ENCODE measurements at regions not wholly inside any gene's neighbourhood (a gene's known extent, or its start where the extent isn't known, plus 50 kb on each side); places are given as distances from the start of the nearest gene placed in this dataset.
"Not testable (repeated sequence)": the region's sequence is repeated elsewhere in the genome, so short reads cannot be mapped to it uniquely, and the experiment has no call there.

DNA sequence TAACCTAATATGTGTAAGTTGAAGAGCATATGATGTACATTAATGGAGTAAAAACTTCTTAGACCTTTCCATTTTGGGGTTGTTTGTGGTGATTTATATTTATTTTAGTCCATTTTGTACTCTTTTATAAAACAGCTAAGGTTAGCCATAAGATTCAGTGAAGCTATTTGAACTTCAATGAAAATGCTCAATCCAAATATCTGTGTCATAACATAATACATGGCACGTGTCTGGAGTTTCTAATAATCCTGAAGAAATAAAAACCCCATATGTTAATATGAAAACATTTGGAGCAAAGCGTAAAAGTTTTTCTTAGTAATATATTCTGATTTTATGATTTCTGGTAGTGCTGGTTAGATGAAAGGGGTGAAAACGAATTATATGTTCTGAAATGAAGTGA lies 1729.7 kb downstream of the PCDH9 start:
- no peaks in the 10 kb centered on the region for H3K27me3 ChIP-seq (ENCODE audit: insufficient read depth, low read length)
- no peak overlapping the region for H4K12ac ChIP-seq (ENCODE audit: low read depth, low read length)
- H3K79me2 ChIP-seq (ENCODE audit: control insufficient read depth, insufficient read depth, low read length, poor library complexity): peaks cover 1% of the 10 kb centered on the region
- H4K8ac ChIP-seq (ENCODE audit: low read depth, low read length): no peak overlapping the region
- no peak overlapping the region for H3K4me2 ChIP-seq (ENCODE audit: low read length)
- no peak overlapping the region for H3K18ac ChIP-seq (ENCODE audit: low read length)
- peaks cover 2% of the 10 kb centered on the region for H3K9me3 ChIP-seq (ENCODE audit: insufficient read depth, low read depth, low read length)
- H3K27ac ChIP-seq (ENCODE audit: low read depth, low read length): no peak overlapping the region
- H3K4me3 ChIP-seq (ENCODE audit: low read depth, low read length): no peak overlapping the region
- H3K79me1 ChIP-seq (ENCODE audit: low read length): peaks cover 4% of the 10 kb centered on the region
- H3K9ac ChIP-seq (ENCODE audit: low read length): no peak overlapping the region
- H2AFZ ChIP-seq (ENCODE audit: insufficient read depth, low read length, poor library complexity): no peak overlapping the region
- H3K23ac ChIP-seq (ENCODE audit: low read length): no peak overlapping the region
- peaks cover 0 to 2% of the 10 kb centered on the region in 2 experiments for H3K36me3 ChIP-seq (ENCODE audit: control insufficient read depth in 1 of 2, insufficient read depth in 2 of 2, low read length in 2 of 2)
- no CpG with 5 or more reads among the region's 3 CpGs for WGBS (ENCODE audit: extremely low coverage, insufficient coverage, insufficient read length)
- H4K91ac ChIP-seq (ENCODE audit: low read depth, low read length): no peak overlapping the region
- no peak overlapping the region for H3K14ac ChIP-seq (ENCODE audit: low read length)
- H2BK120ac ChIP-seq (ENCODE audit: insufficient read depth, low read length, poor library complexity): no peak overlapping the region
- no peak overlapping the region for H2AK5ac ChIP-seq (ENCODE audit: low read length)
- no peak for DNase-seq
- H3K4me1 ChIP-seq (ENCODE audit: control insufficient read depth in 1 of 2, insufficient read depth in 2 of 2, low read length in 2 of 2): peaks cover 0 to 4% of the 10 kb centered on the region in 2 experiments
- no peak overlapping the region for H2BK12ac ChIP-seq (ENCODE audit: low read length)
- H2BK5ac ChIP-seq (ENCODE audit: low read depth, low read length, poor library complexity): no peak overlapping the region
- H3K4ac ChIP-seq (ENCODE audit: low read depth, low read length): no peak overlapping the region

DNA sequence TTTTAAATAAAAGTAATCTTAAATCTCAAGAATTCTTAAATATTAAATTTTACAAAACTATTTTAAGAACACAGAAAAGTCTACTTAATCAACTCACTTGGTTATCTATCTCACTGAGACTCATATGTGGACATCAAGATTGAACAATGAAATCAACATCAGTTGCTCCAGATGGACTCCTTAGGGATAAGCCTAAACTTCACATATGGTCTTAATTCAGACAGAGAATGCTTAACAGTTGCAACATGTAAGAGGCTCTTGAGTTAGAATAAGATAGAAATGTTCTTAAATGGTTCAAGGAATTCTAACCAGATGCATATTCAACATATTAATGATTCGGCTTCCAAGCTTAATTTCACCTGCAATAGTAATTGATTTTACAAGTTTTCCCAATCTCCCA lies 1730.9 kb downstream of the PCDH9 start:
- Histone ChIP-seq H3K14ac (ENCODE audit: low read length) (no peak overlapping the region), H3K79me2 (ENCODE audit: control insufficient read depth, insufficient read depth, low read length, poor library complexity) (peaks cover 1% of the 10 kb centered on the region), H3K36me3 (ENCODE audit: control insufficient read depth in 1 of 2, insufficient read depth in 2 of 2, low read length in 2 of 2) (no peaks in the 10 kb centered on the region), H3K9ac (ENCODE audit: low read length) (no peak overlapping the region), H4K8ac (ENCODE audit: low read depth, low read length) (no peak overlapping the region), H4K91ac (ENCODE audit: low read depth, low read length) (no peak overlapping the region), H2BK12ac (ENCODE audit: low read length) (no peak overlapping the region), H3K79me1 (ENCODE audit: low read length) (peaks cover 4% of the 10 kb centered on the region), H3K18ac (ENCODE audit: low read length) (no peak overlapping the region), H2AFZ (ENCODE audit: insufficient read depth, low read length, poor library complexity) (no peak overlapping the region), H2AK5ac (ENCODE audit: low read length) (no peak overlapping the region), H4K12ac (ENCODE audit: low read depth, low read length) (no peak overlapping the region), H3K27ac (ENCODE audit: low read depth, low read length) (no peak overlapping the region), H3K23ac (ENCODE audit: low read length) (no peak overlapping the region), H3K4me2 (ENCODE audit: low read length) (no peak overlapping the region), H3K27me3 (ENCODE audit: insufficient read depth, low read length) (no peaks in the 10 kb centered on the region), H3K4ac (ENCODE audit: low read depth, low read length) (no peak overlapping the region), H2BK5ac (ENCODE audit: low read depth, low read length, poor library complexity) (no peak overlapping the region), H2BK120ac (ENCODE audit: insufficient read depth, low read length, poor library complexity) (no peak overlapping the region), H3K4me1 (ENCODE audit: control insufficient read depth in 1 of 2, insufficient read depth in 2 of 2, low read length in 2 of 2) (peaks cover 0 to 4% of the 10 kb centered on the region in 2 experiments), H3K9me3 (ENCODE audit: insufficient read depth, low read depth, low read length) (no peaks in the 10 kb centered on the region), H3K4me3 (ENCODE audit: low read depth, low read length) (no peak overlapping the region)
- DNase-seq: no peak
- no CpG with 5 or more reads among the region's 1 CpG for WGBS (ENCODE audit: extremely low coverage, insufficient coverage, insufficient read length)

DNA sequence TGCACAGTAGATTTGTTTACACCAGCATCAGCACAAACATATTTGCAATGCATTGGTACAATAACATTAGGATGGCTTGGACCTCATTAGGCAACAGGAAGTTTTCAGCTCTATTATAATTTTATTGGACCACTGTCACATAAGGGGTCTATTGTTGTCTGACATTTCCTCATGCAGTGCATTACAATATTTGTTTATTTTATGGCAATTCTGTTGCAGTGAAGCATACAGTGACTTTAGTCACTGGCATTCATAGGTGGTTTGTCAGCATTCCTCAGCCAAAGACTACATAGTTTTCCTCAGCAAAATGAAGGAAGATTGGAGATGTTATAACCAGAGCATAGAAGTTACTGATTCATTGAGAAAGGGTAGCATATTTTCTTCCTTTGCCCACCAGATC lies 1732.9 kb downstream of the PCDH9 start:
- Histone ChIP-seq H3K79me1 (ENCODE audit: low read length) (peaks cover 4% of the 10 kb centered on the region), H3K4ac (ENCODE audit: low read depth, low read length) (no peak overlapping the region), H3K36me3 (ENCODE audit: control insufficient read depth in 1 of 2, insufficient read depth in 2 of 2, low read length in 2 of 2) (no peaks in the 10 kb centered on the region), H3K27me3 (ENCODE audit: insufficient read depth, low read length) (no peaks in the 10 kb centered on the region), H2BK12ac (ENCODE audit: low read length) (no peak overlapping the region), H4K8ac (ENCODE audit: low read depth, low read length) (no peak overlapping the region), H3K4me1 (ENCODE audit: control insufficient read depth in 1 of 2, insufficient read depth in 2 of 2, low read length in 2 of 2) (peaks cover 0 to 4% of the 10 kb centered on the region in 2 experiments), H3K27ac (ENCODE audit: low read depth, low read length) (peak overlapping the region; percentile 10), H2BK120ac (ENCODE audit: insufficient read depth, low read length, poor library complexity) (no peak overlapping the region), H3K14ac (ENCODE audit: low read length) (no peak overlapping the region), H3K9ac (ENCODE audit: low read length) (no peak overlapping the region), H3K79me2 (ENCODE audit: control insufficient read depth, insufficient read depth, low read length, poor library complexity) (peaks cover 1% of the 10 kb centered on the region), H3K23ac (ENCODE audit: low read length) (no peak overlapping the region), H3K18ac (ENCODE audit: low read length) (no peak overlapping the region), H4K12ac (ENCODE audit: low read depth, low read length) (no peak overlapping the region), H3K9me3 (ENCODE audit: insufficient read depth, low read depth, low read length) (no peaks in the 10 kb centered on the region), H4K91ac (ENCODE audit: low read depth, low read length) (no peak overlapping the region), H2AFZ (ENCODE audit: insufficient read depth, low read length, poor library complexity) (no peak overlapping the region), H3K4me2 (ENCODE audit: low read length) (no peak overlapping the region), H2AK5ac (ENCODE audit: low read length) (no peak overlapping the region), H3K4me3 (ENCODE audit: low read depth, low read length) (no peak overlapping the region), H2BK5ac (ENCODE audit: low read depth, low read length, poor library complexity) (no peak overlapping the region)
- DNase-seq: peak; percentile 12 to 63

DNA sequence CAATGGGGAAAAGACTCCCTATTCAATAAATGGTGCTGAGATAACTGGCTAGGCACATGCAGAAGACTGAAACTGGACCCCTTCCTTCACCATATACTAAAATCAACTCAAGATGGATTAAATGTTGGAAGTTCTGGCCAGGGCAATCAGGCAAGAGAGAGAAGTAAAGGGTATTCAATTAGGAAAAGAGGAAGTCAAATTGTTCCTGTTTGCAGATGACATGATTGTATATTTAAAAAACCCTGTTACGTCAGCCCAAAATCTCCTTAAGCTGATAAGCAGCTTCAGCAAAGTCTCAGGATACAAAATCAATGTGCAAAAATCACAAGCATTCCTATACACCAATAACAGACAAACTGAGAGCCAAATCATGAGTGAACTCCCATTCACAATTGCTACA lies 1739.4 kb downstream of the PCDH9 start:
- H3K23ac ChIP-seq (ENCODE audit: low read length); H4K12ac ChIP-seq (ENCODE audit: low read depth, low read length); DNase-seq; H3K4me2 ChIP-seq (ENCODE audit: low read length); H3K9ac ChIP-seq (ENCODE audit: low read length); H3K27me3 ChIP-seq (ENCODE audit: insufficient read depth, low read length); H3K79me2 ChIP-seq (ENCODE audit: control insufficient read depth, insufficient read depth, low read length, poor library complexity); H3K18ac ChIP-seq (ENCODE audit: low read length); H3K4me3 ChIP-seq (ENCODE audit: low read depth, low read length); H2BK5ac ChIP-seq (ENCODE audit: low read depth, low read length, poor library complexity); H3K4me1 ChIP-seq (ENCODE audit: control insufficient read depth in 1 of 2, insufficient read depth in 2 of 2, low read length in 2 of 2); H2AFZ ChIP-seq (ENCODE audit: insufficient read depth, low read length, poor library complexity); H3K14ac ChIP-seq (ENCODE audit: low read length); H3K36me3 ChIP-seq (ENCODE audit: control insufficient read depth in 1 of 2, insufficient read depth in 2 of 2, low read length in 2 of 2); H4K8ac ChIP-seq (ENCODE audit: low read depth, low read length); H3K4ac ChIP-seq (ENCODE audit: low read depth, low read length); H2AK5ac ChIP-seq (ENCODE audit: low read length); H3K79me1 ChIP-seq (ENCODE audit: low read length); H4K91ac ChIP-seq (ENCODE audit: low read depth, low read length); H3K9me3 ChIP-seq (ENCODE audit: insufficient read depth, low read depth, low read length); H3K27ac ChIP-seq (ENCODE audit: low read depth, low read length); H2BK120ac ChIP-seq (ENCODE audit: insufficient read depth, low read length, poor library complexity); H2BK12ac ChIP-seq (ENCODE audit: low read length): not testable (repeated sequence)
- WGBS (ENCODE audit: extremely low coverage, insufficient coverage, insufficient read length): no CpG with 5 or more reads among the region's 1 CpG
